ENCODE measurements at regions not wholly inside any gene's neighbourhood (a gene's known extent, or its start where the extent isn't known, plus 50 kb on each side); places are given as distances from the start of the nearest gene placed in this dataset.
"Not testable (repeated sequence)": the region's sequence is repeated elsewhere in the genome, so short reads cannot be mapped to it uniquely, and the experiment has no call there.

GRCh38 chr6:130720076-130720715 lies 107.0 kb upstream of the SMLR1 start:
- peak; percentile 21 for DNase-seq

- no peak for DNase-seq
Observed at GRCh38 chr6:130724089-130724488, 103.1 kb upstream of the SMLR1 start.

- DNase-seq = no peak
Observed at GRCh38 chr6:130725551-130725950, 101.7 kb upstream of the SMLR1 start.

- DNase-seq = not testable (repeated sequence)
Observed at GRCh38 chr6:130728064-130728463, 99.1 kb upstream of the SMLR1 start.

- DNase-seq = peak; percentile 19
Observed at GRCh38 chr6:130730600-130730999, 96.6 kb upstream of the SMLR1 start.

- no peak for DNase-seq
Observed at GRCh38 chr6:130734161-130734560, 93.0 kb upstream of the SMLR1 start.

- DNase-seq = no peak
Observed at GRCh38 chr6:130740308-130740707, 86.9 kb upstream of the SMLR1 start.

GRCh38 chr6:130742131-130742681 lies 85.0 kb upstream of the SMLR1 start:
- no peak for DNase-seq

GRCh38 chr6:130743175-130743574 lies 84.0 kb upstream of the SMLR1 start:
- DNase-seq = no peak

- DNase-seq = no peak
Observed at GRCh38 chr6:130744576-130745366, 82.4 kb upstream of the SMLR1 start.

- no peak for DNase-seq
Observed at GRCh38 chr6:130748041-130748440, 79.2 kb upstream of the SMLR1 start.

GRCh38 chr6:130749402-130749801 lies 77.8 kb upstream of the SMLR1 start:
- no peak for DNase-seq

GRCh38 chr6:130752267-130752666 lies 74.9 kb upstream of the SMLR1 start:
- DNase-seq = no peak

- DNase-seq = no peak
Observed at GRCh38 chr6:130754786-130755367, 72.3 kb upstream of the SMLR1 start.

GRCh38 chr6:130755368-130756034 lies 71.7 kb upstream of the SMLR1 start:
- DNase-seq = no peak

- DNase-seq = no peak
Observed at GRCh38 chr6:130756824-130757223, 70.4 kb upstream of the SMLR1 start.

- no peak for DNase-seq
Observed at GRCh38 chr6:130758813-130759212, 68.4 kb upstream of the SMLR1 start.

- no peak for DNase-seq
Observed at GRCh38 chr6:130760006-130760405, 67.2 kb upstream of the SMLR1 start.

- DNase-seq = no peak
Observed at GRCh38 chr6:130761286-130761685, 65.9 kb upstream of the SMLR1 start.

- no peak for DNase-seq
Observed at GRCh38 chr6:130765181-130765727, 62.0 kb upstream of the SMLR1 start.

GRCh38 chr6:130766239-130767144 lies 60.7 kb upstream of the SMLR1 start:
- no peak for DNase-seq

- DNase-seq = no peak
Observed at GRCh38 chr6:130769861-130770260, 57.3 kb upstream of the SMLR1 start.
